ENCODE measurements at regions not wholly inside any gene's neighbourhood (a gene's known extent, or its start where the extent isn't known, plus 50 kb on each side); places are given as distances from the start of the nearest gene placed in this dataset.

DNA sequence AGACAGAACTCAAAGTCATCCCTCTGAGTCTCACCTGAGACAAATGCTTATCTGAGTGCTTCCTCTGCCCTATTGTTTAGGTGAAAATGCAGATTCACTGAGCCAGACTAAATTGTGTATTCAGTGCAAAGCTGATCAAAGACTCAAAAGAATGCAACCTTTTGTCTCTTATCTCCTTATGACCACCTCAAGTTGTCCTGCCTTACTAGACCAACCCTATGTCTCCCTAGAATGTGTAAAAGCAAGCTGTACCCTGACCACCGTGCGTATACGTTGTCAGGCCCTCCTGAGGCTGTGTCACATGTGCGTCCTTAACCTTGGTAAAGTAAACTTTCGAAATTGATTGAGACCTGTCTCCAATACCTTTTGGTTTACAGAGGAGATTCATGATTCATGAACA is 63.6 kb upstream of the SH3RF1 start:
- TF ChIP-seq POLR2AphosphoS5 (IDR thresholded peaks at IDR 0.05; ENCODE audit: low read depth, low read length) (no peak), POLR2A (IDR thresholded peaks at IDR 0.05; ENCODE audit: low read depth, low read length) (no peak), TAF1 (IDR thresholded peaks at IDR 0.05; ENCODE audit: borderline replicate concordance, low read depth, low read length) (no peak)

All from GM12892 (cell line).